Islet of Langerhans (tissue), 1 donor: ENCODE measurements at regions not wholly inside any gene's neighbourhood (a gene's known extent, or its start where the extent isn't known, plus 50 kb on each side); places are given as distances from the start of the nearest gene placed in this dataset.

ENCODE experiments used
- FAIRE-seq: peaks from one replicate; lab custom pipeline; 2011; peaks lifted over from hg19 to GRCh38; lab: Jason Lieb, UNC

GRCh38 chr18:30527226-30527625, 515.3 kb downstream of the DSC3 start:
- FAIRE-seq = no peak

- no peak for FAIRE-seq
Measured at GRCh38 chr18:30522288-30522929, 520.1 kb downstream of the DSC3 start.

- no peak for FAIRE-seq
Measured at GRCh38 chr18:30514059-30514458, 528.5 kb downstream of the DSC3 start.

DNA sequence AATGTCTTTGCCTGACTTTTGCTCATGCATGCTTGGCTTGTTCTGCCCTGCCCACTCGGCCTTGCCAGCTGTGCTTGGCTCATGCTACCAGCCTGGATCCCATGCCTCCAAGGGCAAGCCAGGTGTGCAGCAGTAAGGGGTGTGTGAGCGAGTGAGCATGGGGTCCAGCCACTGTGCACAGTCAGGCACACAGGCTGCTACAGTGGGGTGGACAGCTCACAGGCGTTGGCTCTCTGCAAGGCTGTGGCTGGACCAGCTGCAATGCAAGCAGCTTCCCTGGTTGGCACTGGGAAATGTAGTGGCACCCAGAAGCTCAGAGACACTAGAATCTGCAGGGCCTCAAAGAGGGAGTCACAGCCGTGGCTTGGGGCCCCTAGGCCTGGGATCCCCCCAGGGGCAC, 529.7 kb downstream of the DSC3 start:
- no peak for FAIRE-seq

- no peak for FAIRE-seq
Measured at GRCh38 chr18:30510882-30511281, 531.7 kb downstream of the DSC3 start.

DNA sequence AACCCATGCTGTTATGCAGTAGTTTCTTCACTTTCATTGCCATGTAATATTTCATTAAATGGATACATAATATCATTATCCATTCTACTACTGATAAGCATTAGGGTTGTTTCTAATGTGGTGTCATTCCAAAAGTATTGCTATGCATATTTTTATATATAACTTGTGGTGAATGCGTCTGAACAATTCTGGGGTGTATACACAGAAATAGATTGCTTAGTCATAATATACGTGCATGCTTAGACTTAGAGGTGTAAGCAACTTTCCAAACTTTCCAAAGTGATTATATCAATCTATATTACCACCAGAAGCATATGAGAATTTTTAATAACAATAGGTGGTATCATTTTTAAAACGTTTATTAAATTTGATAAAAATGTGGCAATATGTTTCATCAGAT, 540.9 kb downstream of the DSC3 start:
- no peak for FAIRE-seq

DNA sequence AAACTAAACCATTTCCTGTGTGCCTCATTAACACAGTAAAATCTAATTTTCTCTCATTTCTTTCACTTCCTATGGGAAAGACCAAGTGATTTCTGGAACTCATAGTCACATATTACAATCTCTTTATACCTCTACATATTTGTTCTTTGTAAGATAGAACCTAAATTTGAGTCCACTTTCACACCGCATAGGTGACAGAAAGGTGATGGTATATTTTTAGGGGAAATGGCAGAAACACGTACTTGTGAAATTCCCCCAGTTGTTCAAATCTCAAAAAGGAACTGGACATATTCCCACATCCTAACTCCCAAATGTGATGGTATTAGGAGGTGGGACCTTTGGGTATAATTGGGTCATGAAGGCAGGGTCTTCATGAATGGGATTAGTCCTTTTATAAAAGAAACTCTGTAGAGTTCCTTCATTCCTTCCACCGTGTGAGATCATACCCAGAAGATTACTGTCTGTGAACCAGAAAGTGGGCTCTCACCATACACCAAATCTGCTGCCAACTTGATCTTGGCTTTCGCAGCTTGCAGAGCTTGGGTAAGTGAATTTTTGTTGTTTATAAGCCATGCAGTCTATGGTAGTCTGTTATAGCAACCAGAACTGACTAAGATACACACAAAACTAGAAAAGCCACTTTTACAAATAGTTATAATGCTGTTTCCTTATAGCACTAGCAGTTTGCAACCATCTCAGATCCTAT, 542.1 kb downstream of the DSC3 start:
- no peak for FAIRE-seq

GRCh38 chr18:30499721-30500120, 542.8 kb downstream of the DSC3 start:
- no peak for FAIRE-seq

- FAIRE-seq = no peak
Measured at GRCh38 chr18:30492552-30493129, 549.9 kb downstream of the DSC3 start.

DNA sequence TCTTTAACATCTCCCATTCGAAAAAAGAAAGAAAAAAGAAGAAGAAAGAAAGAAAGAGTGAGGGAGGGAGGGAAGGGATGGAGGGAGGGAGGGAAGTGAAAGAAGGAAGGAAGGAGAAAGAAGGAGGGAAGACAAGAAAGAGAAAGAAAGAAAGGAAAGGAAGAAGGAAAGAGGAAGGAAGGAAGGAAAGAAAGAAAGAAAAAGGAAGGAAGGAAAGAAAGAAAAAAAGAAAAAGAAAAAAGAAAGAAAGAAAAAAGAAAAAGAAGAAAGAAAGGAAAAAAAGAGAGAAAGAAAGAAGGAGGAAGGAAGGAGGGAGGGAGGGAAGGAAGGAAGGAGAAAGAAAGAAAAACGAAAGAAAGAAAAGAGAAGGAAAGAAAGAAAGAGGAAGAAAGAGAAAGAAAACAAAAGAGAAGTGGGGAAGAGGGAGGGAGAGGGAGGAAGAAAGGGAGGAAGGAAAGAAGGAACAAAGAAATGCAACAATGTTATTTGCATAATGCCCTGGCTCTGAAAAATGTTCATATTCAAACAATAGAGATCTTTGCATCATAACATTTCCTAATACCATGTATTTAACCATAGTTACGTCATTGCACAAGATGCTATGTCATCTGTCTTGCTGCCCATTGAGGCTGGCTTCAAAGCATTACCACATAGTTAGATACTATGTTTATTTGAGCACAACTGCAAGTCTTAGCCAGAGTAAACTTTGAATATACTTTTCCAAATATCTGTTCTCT, 550.6 kb downstream of the DSC3 start:
- no peak for FAIRE-seq

DNA sequence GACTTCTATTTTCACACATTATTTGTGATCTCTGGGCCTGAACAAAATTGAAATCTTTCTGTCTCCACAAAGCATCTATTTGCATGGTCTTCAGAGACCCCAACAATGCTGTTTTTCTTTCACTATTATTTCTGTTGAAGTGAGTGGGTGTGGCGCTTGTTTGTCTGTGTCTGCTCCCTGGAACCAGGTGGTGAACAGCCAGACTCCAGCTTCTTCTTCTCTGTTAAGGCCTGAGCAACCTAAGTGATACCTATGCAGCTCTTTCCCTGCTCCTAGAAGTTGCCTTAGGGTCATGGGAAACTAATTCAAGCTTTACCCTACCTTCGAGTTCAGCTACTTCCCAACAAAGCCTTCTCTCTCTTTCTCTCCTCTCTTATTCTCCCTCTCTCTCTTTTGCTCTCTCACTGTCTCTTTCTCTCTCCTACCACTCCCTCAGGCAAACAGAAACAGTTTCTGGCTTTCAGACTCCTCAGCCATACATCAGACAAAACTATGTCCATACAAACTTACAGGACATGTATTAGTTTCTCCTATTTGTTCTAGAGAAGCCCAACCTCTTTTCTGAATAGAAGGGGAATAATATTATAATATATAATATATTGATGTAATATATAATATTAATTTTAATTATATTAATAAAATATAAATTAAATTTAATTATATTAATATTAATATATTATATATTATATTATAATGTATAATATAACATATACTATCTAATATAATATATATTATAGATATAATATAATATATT, 552.5 kb downstream of the DSC3 start:
- no peak for FAIRE-seq

GRCh38 chr18:30487962-30488361, 554.6 kb downstream of the DSC3 start:
- FAIRE-seq = no peak

DNA sequence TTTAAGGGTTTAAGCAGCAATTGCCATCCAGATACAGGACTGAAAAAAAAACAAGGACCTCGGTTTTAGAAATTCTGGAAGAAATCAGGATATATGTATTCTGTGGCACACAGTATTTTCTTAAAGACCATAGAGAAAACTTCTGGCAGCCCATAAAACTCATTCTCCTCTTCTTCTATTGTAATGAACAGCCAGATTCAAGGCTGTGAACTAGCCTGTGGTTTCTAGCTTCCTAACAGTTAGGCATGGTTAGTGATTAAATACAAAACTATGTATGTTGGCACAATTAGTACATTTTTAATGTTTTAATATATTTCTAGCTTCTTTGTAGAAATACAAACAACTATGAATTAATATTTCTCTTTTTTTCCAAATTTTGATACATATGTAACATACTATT, 555.7 kb downstream of the DSC3 start:
- no peak for FAIRE-seq

DNA sequence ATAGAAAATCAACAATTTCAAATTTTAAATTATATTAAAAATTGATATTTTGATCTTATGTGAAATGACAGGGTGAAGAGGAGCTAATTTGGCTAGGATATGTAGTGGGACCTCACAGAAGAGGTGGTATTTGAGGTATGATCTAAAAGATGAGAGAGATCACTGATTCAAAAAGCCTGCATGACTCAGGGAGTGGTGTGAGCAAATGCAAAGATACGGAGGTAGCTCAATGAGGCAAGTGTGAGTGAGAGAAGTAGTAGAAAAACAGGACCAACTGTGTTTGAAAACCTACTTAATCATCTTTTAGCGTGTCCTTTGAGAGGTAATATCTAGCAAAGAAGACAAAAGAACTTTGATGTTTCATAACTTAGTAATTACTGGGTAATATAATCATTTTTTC, 557.5 kb downstream of the DSC3 start:
- no peak for FAIRE-seq

GRCh38 chr18:30481871-30482270, 560.7 kb downstream of the DSC3 start:
- FAIRE-seq = no peak

- FAIRE-seq = no peak
Measured at GRCh38 chr18:30469091-30469490, 573.5 kb downstream of the DSC3 start.

GRCh38 chr18:30465096-30465495, 577.4 kb downstream of the DSC3 start:
- FAIRE-seq = no peak

DNA sequence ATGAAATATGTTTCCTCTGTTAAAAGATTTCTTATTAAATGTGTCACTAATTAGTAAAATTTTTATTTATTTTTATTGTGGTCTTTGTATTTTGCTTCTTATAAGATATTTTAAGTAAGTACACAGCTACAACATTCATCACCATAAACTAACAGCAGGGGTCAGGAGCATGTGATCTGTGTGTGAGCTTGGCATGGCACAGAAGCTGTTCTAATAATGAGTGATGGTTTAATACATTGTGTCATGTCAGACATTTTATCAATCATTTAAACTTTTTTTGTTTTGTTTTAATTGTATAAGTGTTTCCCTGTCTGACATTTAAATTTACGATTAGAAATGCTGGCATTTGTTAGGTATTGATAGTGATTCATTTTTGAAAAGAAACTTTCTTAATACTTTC, 585.4 kb downstream of the DSC3 start:
- no peak for FAIRE-seq

GRCh38 chr18:30455741-30456140, 586.8 kb downstream of the DSC3 start:
- FAIRE-seq = no peak

DNA sequence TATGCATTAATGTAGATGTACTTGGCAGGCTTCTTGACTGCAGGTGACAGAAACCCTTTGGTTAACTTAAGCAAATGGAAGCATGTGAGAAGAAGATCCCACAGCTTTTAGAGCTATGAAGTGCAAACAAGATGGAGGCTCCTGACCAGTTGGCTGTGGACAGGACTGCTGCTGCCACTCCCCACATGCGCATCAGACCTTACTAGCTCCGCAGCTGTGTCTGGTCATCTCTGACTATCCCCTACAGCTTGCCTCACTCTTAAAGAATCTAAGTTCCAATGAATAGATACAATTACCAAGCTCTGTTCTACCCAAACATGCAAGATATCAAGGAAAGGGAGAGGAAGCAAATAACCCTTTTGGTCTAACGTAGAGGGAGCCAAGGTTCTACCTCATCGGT, 587.6 kb downstream of the DSC3 start:
- FAIRE-seq = no peak

DNA sequence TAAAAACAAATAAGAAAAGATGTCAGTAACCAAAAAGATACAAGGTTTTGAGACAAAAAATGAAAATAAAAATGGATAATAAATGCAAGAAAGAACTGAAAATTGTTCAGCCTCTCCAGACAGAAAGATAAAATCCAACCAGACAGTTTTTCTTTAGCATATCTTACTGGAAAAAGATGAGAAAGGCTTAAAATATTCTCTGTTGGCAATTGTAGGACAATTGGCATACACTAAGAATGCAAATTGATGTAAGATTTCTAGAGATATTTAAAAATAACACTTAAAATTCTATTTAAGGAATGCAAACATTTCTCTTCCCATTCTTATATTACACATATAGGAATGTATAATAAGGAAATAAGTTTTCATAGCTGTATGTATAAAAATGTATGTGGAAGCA, 590.6 kb downstream of the DSC3 start:
- FAIRE-seq = no peak

DNA sequence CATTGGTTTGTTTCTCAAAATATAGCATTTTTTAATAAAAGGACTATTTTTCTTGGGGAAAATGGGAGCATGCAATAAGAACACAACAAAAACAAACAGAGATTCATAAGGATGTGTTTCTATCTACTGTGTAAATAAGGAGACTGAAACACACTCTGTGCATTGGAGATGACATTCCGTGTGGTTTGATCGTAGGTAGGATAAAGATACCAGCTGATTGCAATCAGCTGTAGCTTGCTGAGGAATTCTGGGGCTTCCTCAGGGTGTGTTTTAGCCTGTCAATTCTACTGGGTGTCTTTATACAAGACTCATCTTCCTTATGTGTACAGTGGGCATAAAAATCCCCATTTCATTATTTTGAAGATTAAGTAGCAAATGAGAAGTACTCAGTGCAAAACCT, 591.6 kb downstream of the DSC3 start:
- FAIRE-seq = no peak

DNA sequence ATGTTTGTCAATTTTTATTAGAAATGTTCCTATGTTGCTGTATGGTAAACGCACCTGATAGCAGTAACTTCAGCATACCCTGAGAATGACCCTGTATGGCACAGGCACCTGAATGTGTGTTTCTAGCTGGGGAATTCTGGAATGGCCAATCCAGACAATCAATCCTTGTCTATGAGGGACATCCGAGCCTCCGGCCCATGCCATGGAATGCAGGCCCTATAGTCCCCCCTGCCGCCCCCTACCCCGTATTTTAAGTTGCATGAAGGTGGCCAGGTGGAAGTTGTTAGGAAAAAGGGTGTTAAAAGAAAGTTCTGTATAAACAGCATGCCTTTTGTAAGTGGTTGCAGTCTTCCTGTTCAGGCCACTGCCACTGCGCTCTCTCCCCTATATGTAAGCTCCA, 595.9 kb downstream of the DSC3 start:
- no peak for FAIRE-seq
